Mesothelial cell of epicardium (in vitro differentiated cells): ENCODE measurements at regions not wholly inside any gene's neighbourhood (a gene's known extent, or its start where the extent isn't known, plus 50 kb on each side); places are given as distances from the start of the nearest gene placed in this dataset.

ENCODE experiments used
- DNase-seq, 2 experiments: peaks; one replicate each; pipeline ENCODE4 v3.0.0; 2021; ENCODE audit warnings: low spot score in 2 of 2; ENCODE audit not compliant: unreplicated experiment in 2 of 2
- H3K27ac Mint-ChIP-seq: 2 replicates; pipeline ENCODE4 v1.8.0; 2021; ENCODE audit warnings: mixed read lengths
- H3K27me3 Mint-ChIP-seq: 2 replicates; pipeline ENCODE4 v1.8.0; 2021; ENCODE audit warnings: low read depth, mixed read lengths
- H3K36me3 Mint-ChIP-seq: 2 replicates; pipeline ENCODE4 v1.8.0; 2021; ENCODE audit warnings: mixed read lengths
- H3K4me1 Mint-ChIP-seq: 2 replicates; pipeline ENCODE4 v1.8.0; 2021; ENCODE audit warnings: mixed read lengths
- H3K4me3 Mint-ChIP-seq: 2 replicates; pipeline ENCODE4 v1.8.0; 2021; ENCODE audit warnings: mild to moderate bottlenecking, moderate library complexity, mixed read lengths
- H3K9me3 Mint-ChIP-seq: 2 replicates; pipeline ENCODE4 v1.8.0; 2021; ENCODE audit warnings: mixed read lengths
- CTCF ChIP-seq: fragments of 200-600 bp; sonication (generic); IDR thresholded peaks from one replicate; pipeline ENCODE4 v1.5.0; 2021; ENCODE audit warnings: antibody characterized with exemption; ENCODE audit not compliant: unreplicated experiment

GRCh38 chr4:13833171-13833804 is 205.8 kb upstream of the BOD1L1 start:
- Mint-ChIP-seq H3K27ac (no peak overlapping the region), H3K4me1 (peaks cover 9% of the 10 kb centered on the region), H3K36me3 (no peaks in the 10 kb centered on the region), H3K27me3 (peaks cover 7% of the 10 kb centered on the region), H3K4me3 (no peak overlapping the region), H3K9me3 (no peaks in the 10 kb centered on the region)
- DNase-seq = no peak
- no peak for TF ChIP-seq CTCF

GRCh38 chr4:13836946-13837912 is 209.7 kb upstream of the BOD1L1 start:
- Mint-ChIP-seq H3K27me3 (peaks cover 8% of the 10 kb centered on the region), H3K4me3 (no peak overlapping the region), H3K9me3 (peaks cover 4% of the 10 kb centered on the region), H3K36me3 (no peaks in the 10 kb centered on the region), H3K27ac (no peak overlapping the region), H3K4me1 (no peaks in the 10 kb centered on the region)
- TF ChIP-seq CTCF = no peak
- no peak for DNase-seq

- Mint-ChIP-seq H3K4me3 (no peak overlapping the region), H3K4me1 (no peaks in the 10 kb centered on the region), H3K27me3 (peaks cover 13% of the 10 kb centered on the region), H3K27ac (no peak overlapping the region), H3K36me3 (no peaks in the 10 kb centered on the region), H3K9me3 (peaks cover 4% of the 10 kb centered on the region)
- DNase-seq = no peak
- TF ChIP-seq CTCF = no peak
Measured at GRCh38 chr4:13840502-13841190, 213.1 kb upstream of the BOD1L1 start.

- Mint-ChIP-seq H3K4me1 (no peaks in the 10 kb centered on the region), H3K9me3 (peaks cover 9% of the 10 kb centered on the region), H3K36me3 (no peaks in the 10 kb centered on the region), H3K4me3 (no peak overlapping the region), H3K27me3 (peaks cover 12% of the 10 kb centered on the region), H3K27ac (no peak overlapping the region)
- no peak for TF ChIP-seq CTCF
- DNase-seq = no peak
Measured at GRCh38 chr4:13844740-13845139, 217.2 kb upstream of the BOD1L1 start.

GRCh38 chr4:13849778-13850177 is 222.3 kb upstream of the BOD1L1 start:
- H3K27ac Mint-ChIP-seq = no peak overlapping the region
- no peak for DNase-seq

More at GRCh38 chr4:13849778-13850177, 222.3 kb upstream of the BOD1L1 start:
- Mint-ChIP-seq H3K9me3 (peaks cover 9% of the 10 kb centered on the region), H3K4me3 (no peak overlapping the region), H3K36me3 (no peaks in the 10 kb centered on the region), H3K27me3 (no peaks in the 10 kb centered on the region), H3K4me1 (no peaks in the 10 kb centered on the region)
- TF ChIP-seq CTCF = no peak
